ENCODE measurements at regions not wholly inside any gene's neighbourhood (a gene's known extent, or its start where the extent isn't known, plus 50 kb on each side); places are given as distances from the start of the nearest gene placed in this dataset.
A peak's percentile ranks its signal among the peaks of the same experiment; 100 is the strongest.

- WGBS, 2 donors = 42 to 60% methylated on average over 1 of the region's 1 CpG
- H3K27me3 ChIP-seq = no peaks in the 10 kb centered on the region
- H3K27ac ChIP-seq = no peak overlapping the region
- H3K9me3 ChIP-seq = peaks cover 0 to 16% (median 6%) of the 10 kb centered on the region in 4 donors
- H3K4me1 ChIP-seq = no peaks in the 10 kb centered on the region
- ATAC-seq (ENCODE audit: low FRiP score in 2 of 2) (no peak), DNase-seq (no peak)
- no peak overlapping the region for H3K4me3 ChIP-seq
- TF ChIP-seq POLR2A (IDR thresholded peaks at IDR 0.05) (no peak), EP300 (IDR thresholded peaks at IDR 0.05) (no peak), POLR2AphosphoS5 (IDR thresholded peaks at IDR 0.05) (no peak)
- TF ChIP-seq, protein P1, sequence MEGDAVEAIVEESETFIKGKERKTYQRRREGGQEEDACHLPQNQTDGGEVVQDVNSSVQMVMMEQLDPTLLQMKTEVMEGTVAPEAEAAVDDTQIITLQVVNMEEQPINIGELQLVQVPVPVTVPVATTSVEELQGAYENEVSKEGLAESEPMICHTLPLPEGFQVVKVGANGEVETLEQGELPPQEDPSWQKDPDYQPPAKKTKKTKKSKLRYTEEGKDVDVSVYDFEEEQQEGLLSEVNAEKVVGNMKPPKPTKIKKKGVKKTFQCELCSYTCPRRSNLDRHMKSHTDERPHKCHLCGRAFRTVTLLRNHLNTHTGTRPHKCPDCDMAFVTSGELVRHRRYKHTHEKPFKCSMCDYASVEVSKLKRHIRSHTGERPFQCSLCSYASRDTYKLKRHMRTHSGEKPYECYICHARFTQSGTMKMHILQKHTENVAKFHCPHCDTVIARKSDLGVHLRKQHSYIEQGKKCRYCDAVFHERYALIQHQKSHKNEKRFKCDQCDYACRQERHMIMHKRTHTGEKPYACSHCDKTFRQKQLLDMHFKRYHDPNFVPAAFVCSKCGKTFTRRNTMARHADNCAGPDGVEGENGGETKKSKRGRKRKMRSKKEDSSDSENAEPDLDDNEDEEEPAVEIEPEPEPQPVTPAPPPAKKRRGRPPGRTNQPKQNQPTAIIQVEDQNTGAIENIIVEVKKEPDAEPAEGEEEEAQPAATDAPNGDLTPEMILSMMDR (IDR thresholded peaks at IDR 0.05) = no peak
- no peaks in the 10 kb centered on the region for H3K36me3 ChIP-seq
Observed at GRCh38 chr3:78390221-78390620, 1350.3 kb downstream of the ROBO2 start.

DNA sequence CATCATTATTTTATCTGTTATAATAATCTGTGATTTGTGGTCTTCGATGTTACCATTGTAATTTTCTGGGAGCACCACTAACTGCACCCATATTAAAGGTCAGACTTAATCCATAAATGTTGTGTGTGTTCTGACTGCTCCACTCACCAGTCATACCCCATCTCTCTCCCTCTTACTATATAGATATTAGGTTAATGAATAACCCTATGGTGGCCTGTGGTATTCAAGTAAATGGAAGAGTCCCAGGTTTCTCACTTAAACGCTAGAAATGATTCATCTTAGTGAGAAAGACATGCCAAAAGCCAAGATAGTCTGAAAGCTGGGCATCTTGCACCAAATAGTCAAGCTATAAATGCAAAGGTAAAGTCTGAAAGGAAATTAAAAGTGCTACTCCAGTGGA lies 1358.5 kb downstream of the ROBO2 start:
- ATAC-seq (ENCODE audit: low FRiP score in 2 of 2) = no peak
- Histone ChIP-seq H3K9me3 (no peaks in the 10 kb centered on the region), H3K27me3 (no peaks in the 10 kb centered on the region), H3K36me3 (no peaks in the 10 kb centered on the region), H3K4me3 (no peak overlapping the region), H3K27ac (no peak overlapping the region), H3K4me1 (peaks cover 0 to 3% (median 0%) of the 10 kb centered on the region in 4 donors)
- WGBS, 2 donors = 61 to 65% methylated on average over 2 of the region's 2 CpGs
- TF ChIP-seq, protein P1 (IDR thresholded peaks at IDR 0.05) = no peak
- DNase-seq = no peak

- TF ChIP-seq EP300 (IDR thresholded peaks at IDR 0.05) (no peak), POLR2AphosphoS5 (IDR thresholded peaks at IDR 0.05) (no peak), POLR2A (IDR thresholded peaks at IDR 0.05) (no peak)
- TF ChIP-seq, protein P1 (IDR thresholded peaks at IDR 0.05) = no peak
- Histone ChIP-seq H3K4me1 (peaks cover 0 to 3% (median 0%) of the 10 kb centered on the region in 4 donors), H3K27me3 (no peaks in the 10 kb centered on the region), H3K9me3 (no peaks in the 10 kb centered on the region), H3K27ac (no peak overlapping the region), H3K4me3 (no peak overlapping the region), H3K36me3 (no peaks in the 10 kb centered on the region)
- peak in 1 of 2 donors; percentile 68 for ATAC-seq (ENCODE audit: low FRiP score in 2 of 2)
- 38 to 50% methylated on average over 1 of the region's 1 CpG for WGBS, 2 donors
- peak in 1 of 2 donors; percentile 23 for DNase-seq
Observed at GRCh38 chr3:78402720-78403119, 1362.8 kb downstream of the ROBO2 start.

DNA sequence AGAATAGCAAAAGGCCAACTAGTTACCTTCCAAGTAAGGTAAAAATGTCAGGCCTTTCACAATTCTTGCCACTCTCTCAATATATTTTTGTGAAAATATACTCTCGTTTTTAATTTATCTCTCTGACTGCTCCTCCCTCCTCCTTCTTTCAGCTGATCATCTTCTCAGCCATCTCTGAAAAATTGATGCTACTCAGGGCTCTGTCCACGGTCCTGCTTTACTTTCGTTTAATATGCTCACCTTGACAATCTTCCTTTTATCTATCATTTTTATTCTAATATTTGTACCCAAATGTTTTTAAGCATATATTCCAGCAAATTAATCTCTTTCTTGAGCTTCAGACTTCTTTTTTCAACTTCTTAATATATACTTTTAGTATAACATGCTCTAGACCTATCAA lies 1362.1 kb downstream of the ROBO1 start:
- Histone ChIP-seq H3K36me3 (no peaks in the 10 kb centered on the region), H3K27me3 (no peaks in the 10 kb centered on the region), H3K4me3 (no peak overlapping the region), H3K9me3 (no peaks in the 10 kb centered on the region), H3K4me1 (peaks cover 0 to under 1% (median 0%) of the 10 kb centered on the region in 4 donors), H3K27ac (no peak overlapping the region)
- no peak for DNase-seq
- WGBS, 2 donors = 81% methylated on average over 3 of the region's 3 CpGs
- ATAC-seq (ENCODE audit: low FRiP score in 2 of 2) = no peak
- TF ChIP-seq POLR2A (IDR thresholded peaks at IDR 0.05) (no peak), EP300 (IDR thresholded peaks at IDR 0.05) (no peak), POLR2AphosphoS5 (IDR thresholded peaks at IDR 0.05) (no peak)
- TF ChIP-seq, protein P1 (IDR thresholded peaks at IDR 0.05) = no peak

DNA sequence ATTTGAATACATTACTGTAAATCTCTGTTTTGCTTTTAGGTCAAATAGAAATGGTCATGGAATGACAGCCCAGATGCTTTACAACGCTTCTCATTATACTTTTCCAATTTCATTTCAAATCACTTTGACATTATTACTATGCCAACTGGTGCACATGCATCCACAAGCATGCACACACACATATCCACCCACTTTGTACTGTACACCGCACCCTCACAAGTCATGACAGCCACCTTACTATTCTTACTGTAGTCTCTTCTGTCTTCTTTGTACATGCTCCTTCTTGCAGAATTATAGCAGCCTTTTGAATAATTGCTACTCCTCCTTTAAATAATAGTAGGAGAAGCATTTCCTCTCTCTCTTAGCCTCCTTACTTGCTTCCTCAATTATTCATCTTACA lies 1361.4 kb downstream of the ROBO1 start:
- Histone ChIP-seq H3K36me3 (no peaks in the 10 kb centered on the region), H3K27me3 (no peaks in the 10 kb centered on the region), H3K9me3 (no peaks in the 10 kb centered on the region), H3K4me1 (no peaks in the 10 kb centered on the region), H3K4me3 (no peak overlapping the region), H3K27ac (no peak overlapping the region)
- WGBS, 2 donors = 91 to 98% methylated on average over 2 of the region's 2 CpGs
- ATAC-seq (ENCODE audit: low FRiP score in 2 of 2) = no peak
- DNase-seq = no peak
- TF ChIP-seq, protein P1 (IDR thresholded peaks at IDR 0.05) = no peak
- no peak for TF ChIP-seq POLR2AphosphoS5 (IDR thresholded peaks at IDR 0.05)
- no peak for TF ChIP-seq POLR2A (IDR thresholded peaks at IDR 0.05)
- no peak for TF ChIP-seq EP300 (IDR thresholded peaks at IDR 0.05)

Data from upper lobe of left lung (tissue), 6 donors.